ENCODE measurements at regions not wholly inside any gene's neighbourhood (a gene's known extent, or its start where the extent isn't known, plus 50 kb on each side); places are given as distances from the start of the nearest gene placed in this dataset.

- Histone ChIP-seq H3K4me3 (ENCODE audit: control insufficient read depth in 2 of 3, extremely low read depth in 1 of 3, insufficient read depth in 2 of 3, low read depth in 1 of 3, low read length in 3 of 3) (no peak overlapping the region), H3K79me2 (ENCODE audit: control insufficient read depth, insufficient read depth, low read length) (no peaks in the 10 kb centered on the region), H3K9ac (ENCODE audit: control insufficient read depth, extremely low read depth, insufficient read depth, low read length) (no peak overlapping the region), H4K20me1 (ENCODE audit: control insufficient read depth, extremely low read depth, insufficient read depth, low read length) (no peaks in the 10 kb centered on the region), H3K4me2 (ENCODE audit: control insufficient read depth, extremely low read depth, insufficient read depth, low read depth, low read length) (no peak overlapping the region), H3K36me3 (ENCODE audit: control insufficient read depth in 2 of 2, extremely low read depth in 1 of 2, insufficient read depth in 2 of 2, low read length in 2 of 2) (no peaks in the 10 kb centered on the region), H3K9me1 (ENCODE audit: control insufficient read depth, extremely low read depth, insufficient read depth, low read length) (no peaks in the 10 kb centered on the region), H3K4me1 (ENCODE audit: control insufficient read depth, extremely low read depth, insufficient read depth, low read length) (no peaks in the 10 kb centered on the region), H3K27me3 (ENCODE audit: control insufficient read depth, extremely low read depth, insufficient read depth, low read length) (no peaks in the 10 kb centered on the region), H2AFZ (ENCODE audit: control insufficient read depth, low read length) (no peak overlapping the region), H3K9me3 (ENCODE audit: control insufficient read depth, low read depth, low read length) (peaks cover 5% of the 10 kb centered on the region), H3K27ac (ENCODE audit: control insufficient read depth, insufficient read depth, low read length) (no peak overlapping the region)
- TF ChIP-seq CTCF (optimal IDR thresholded peaks at IDR 0.05 in 1 of 3, IDR thresholded peaks at IDR 0.05 in 1 of 3, conservative IDR thresholded peaks at IDR 0.05 in 1 of 3; ENCODE audit: extremely low read depth in 1 of 3, insufficient read depth in 2 of 3, low read length in 3 of 3) (no peak), EZH2 (IDR thresholded peaks at IDR 0.05; ENCODE audit: low read length) (no peak)
- DNase-seq (ENCODE audit: low read depth, low spot score) (no peak), FAIRE-seq (no peak)
- dilution Hi-C loops (cut with MboI; ENCODE audit: extremely low pct_ligation_motif_present, low sequenced_read_pairs) = no loop called here
Measured at GRCh38 chr16:86442703-86443102, 67.6 kb upstream of the FOXF1 start.

DNA sequence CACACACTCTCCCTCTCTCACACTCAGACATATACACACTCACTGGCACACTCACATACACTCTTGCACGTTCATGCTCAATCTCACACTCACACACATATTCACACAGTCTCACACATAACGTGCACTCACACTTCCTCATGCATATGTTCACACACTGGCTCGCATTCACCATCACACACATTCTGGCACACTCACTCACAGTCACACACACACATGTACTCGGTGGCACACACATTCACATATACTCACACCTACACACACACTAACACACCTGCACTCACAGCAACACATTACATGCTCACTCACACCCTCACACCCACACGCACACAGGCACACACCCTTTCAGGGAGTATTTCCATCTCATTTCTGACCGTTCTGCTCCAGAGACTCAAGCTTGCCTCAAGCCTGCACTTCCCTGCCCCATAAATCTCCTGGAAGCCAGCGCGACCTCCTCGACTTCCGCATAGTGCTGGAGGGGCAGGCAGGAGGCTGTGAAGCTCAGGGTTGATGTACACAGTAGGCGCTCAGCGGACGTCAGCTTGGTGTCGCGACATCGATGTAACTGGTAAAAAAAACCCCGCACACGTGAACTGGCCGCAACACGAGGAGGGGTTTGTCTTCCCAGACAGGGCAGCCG is 66.7 kb upstream of the FOXF1 start:
- Histone ChIP-seq H3K9me3 (ENCODE audit: control insufficient read depth, low read depth, low read length) (peaks cover 5% of the 10 kb centered on the region), H4K20me1 (ENCODE audit: control insufficient read depth, extremely low read depth, insufficient read depth, low read length) (no peaks in the 10 kb centered on the region), H3K27ac (ENCODE audit: control insufficient read depth, insufficient read depth, low read length) (no peak overlapping the region), H3K79me2 (ENCODE audit: control insufficient read depth, insufficient read depth, low read length) (no peaks in the 10 kb centered on the region), H3K36me3 (ENCODE audit: control insufficient read depth in 2 of 2, extremely low read depth in 1 of 2, insufficient read depth in 2 of 2, low read length in 2 of 2) (no peaks in the 10 kb centered on the region), H3K4me1 (ENCODE audit: control insufficient read depth, extremely low read depth, insufficient read depth, low read length) (no peaks in the 10 kb centered on the region), H3K4me3 (ENCODE audit: control insufficient read depth in 2 of 3, extremely low read depth in 1 of 3, insufficient read depth in 2 of 3, low read depth in 1 of 3, low read length in 3 of 3) (no peak overlapping the region), H2AFZ (ENCODE audit: control insufficient read depth, low read length) (no peak overlapping the region), H3K27me3 (ENCODE audit: control insufficient read depth, extremely low read depth, insufficient read depth, low read length) (no peaks in the 10 kb centered on the region), H3K9me1 (ENCODE audit: control insufficient read depth, extremely low read depth, insufficient read depth, low read length) (no peaks in the 10 kb centered on the region), H3K9ac (ENCODE audit: control insufficient read depth, extremely low read depth, insufficient read depth, low read length) (no peak overlapping the region), H3K4me2 (ENCODE audit: control insufficient read depth, extremely low read depth, insufficient read depth, low read depth, low read length) (no peak overlapping the region)
- dilution Hi-C loops (cut with MboI; ENCODE audit: extremely low pct_ligation_motif_present, low sequenced_read_pairs) = no loop called here
- FAIRE-seq (no peak), DNase-seq (ENCODE audit: low read depth, low spot score) (no peak)
- TF ChIP-seq CTCF (optimal IDR thresholded peaks at IDR 0.05 in 1 of 3, IDR thresholded peaks at IDR 0.05 in 1 of 3, conservative IDR thresholded peaks at IDR 0.05 in 1 of 3; ENCODE audit: extremely low read depth in 1 of 3, insufficient read depth in 2 of 3, low read length in 3 of 3) (no peak), EZH2 (IDR thresholded peaks at IDR 0.05; ENCODE audit: low read length) (no peak)

All from keratinocyte (primary cell).